Neutrophil (primary cell): ENCODE measurements at regions not wholly inside any gene's neighbourhood (a gene's known extent, or its start where the extent isn't known, plus 50 kb on each side); places are given as distances from the start of the nearest gene placed in this dataset.

Experiments used
- H3K27ac ChIP-seq: fragments of 200-600 bp; sonication (generic); 2 replicates; pipeline ENCODE4 v1.5.1; 2016; ENCODE audit warnings: mild to moderate bottlenecking, moderate library complexity
- H3K27me3 ChIP-seq: fragments of 200-600 bp; sonication (generic); 2 replicates; pipeline ENCODE4 v1.6.0; 2016; ENCODE audit warnings: mild to moderate bottlenecking
- H3K36me3 ChIP-seq: fragments of 200-600 bp; sonication (generic); 2 replicates; pipeline ENCODE4 v1.5.1; 2017
- H3K4me1 ChIP-seq, 2 experiments: fragments of 200-600 bp in 1 of 2; sonication (generic) in 1 of 2; 1 replicate in 1 of 2; 2 replicates in 1 of 2; pipeline versions ENCODE4 v1.5.1 to v1.6.1; 2013 to 2016; ENCODE audit warnings: low read depth in 1 of 2, low read length in 1 of 2, mild to moderate bottlenecking in 1 of 2, moderate library complexity in 1 of 2; ENCODE audit not compliant: control insufficient read depth in 1 of 2, insufficient read depth in 1 of 2
- H3K4me3 ChIP-seq, 2 experiments: fragments of 200-600 bp in 1 of 2; sonication (generic) in 1 of 2; 1 replicate in 1 of 2; 2 replicates in 1 of 2; pipeline ENCODE4 v1.5.1; 2013 to 2016; ENCODE audit warnings: low read depth in 1 of 2, low read length in 1 of 2, mild to moderate bottlenecking in 1 of 2, moderate library complexity in 1 of 2
- H3K9me3 ChIP-seq: fragments of 200-600 bp; sonication (generic); 2 replicates; pipeline ENCODE4 v1.5.1; 2016
- TF ChIP-seq, protein P1 (sequence below): fragments of 200-600 bp; sonication (generic); IDR thresholded peaks from 2 replicates; pipeline ENCODE4 v1.5.1; 2016; ENCODE audit warnings: antibody characterized with exemption

DNA sequence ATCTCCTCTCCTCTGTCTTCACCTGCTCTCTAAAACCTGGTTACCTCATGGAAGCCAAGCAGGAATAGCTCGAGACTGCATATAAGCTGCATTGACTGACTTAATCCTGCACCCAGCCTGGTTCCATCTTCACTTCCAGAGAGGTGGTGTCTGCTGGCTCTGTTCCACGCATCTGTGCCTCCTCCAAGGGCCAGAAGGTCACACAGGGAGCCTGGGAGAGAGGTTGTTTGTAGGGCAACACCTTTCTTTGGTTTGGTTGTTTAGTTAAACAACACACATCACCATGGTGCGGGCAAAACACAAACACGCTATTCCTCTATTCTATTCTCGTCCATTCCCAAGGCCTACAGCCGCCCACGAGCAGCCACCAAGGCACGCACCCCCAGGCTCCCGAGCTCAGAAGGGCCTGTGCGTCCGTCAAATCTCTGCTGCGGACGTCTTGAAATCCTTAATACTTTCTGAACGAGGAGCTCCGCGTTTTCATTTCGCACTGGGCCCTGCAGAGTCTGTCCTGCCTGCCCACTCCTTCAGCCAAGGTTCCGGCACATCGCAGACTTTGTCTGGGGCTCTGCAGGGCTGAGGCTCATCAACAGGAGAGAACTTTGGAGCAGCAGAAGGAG lies 116.2 kb downstream of the RIPK4 start:
- no peaks in the 10 kb centered on the region for H3K9me3 ChIP-seq
- TF ChIP-seq, protein P1, sequence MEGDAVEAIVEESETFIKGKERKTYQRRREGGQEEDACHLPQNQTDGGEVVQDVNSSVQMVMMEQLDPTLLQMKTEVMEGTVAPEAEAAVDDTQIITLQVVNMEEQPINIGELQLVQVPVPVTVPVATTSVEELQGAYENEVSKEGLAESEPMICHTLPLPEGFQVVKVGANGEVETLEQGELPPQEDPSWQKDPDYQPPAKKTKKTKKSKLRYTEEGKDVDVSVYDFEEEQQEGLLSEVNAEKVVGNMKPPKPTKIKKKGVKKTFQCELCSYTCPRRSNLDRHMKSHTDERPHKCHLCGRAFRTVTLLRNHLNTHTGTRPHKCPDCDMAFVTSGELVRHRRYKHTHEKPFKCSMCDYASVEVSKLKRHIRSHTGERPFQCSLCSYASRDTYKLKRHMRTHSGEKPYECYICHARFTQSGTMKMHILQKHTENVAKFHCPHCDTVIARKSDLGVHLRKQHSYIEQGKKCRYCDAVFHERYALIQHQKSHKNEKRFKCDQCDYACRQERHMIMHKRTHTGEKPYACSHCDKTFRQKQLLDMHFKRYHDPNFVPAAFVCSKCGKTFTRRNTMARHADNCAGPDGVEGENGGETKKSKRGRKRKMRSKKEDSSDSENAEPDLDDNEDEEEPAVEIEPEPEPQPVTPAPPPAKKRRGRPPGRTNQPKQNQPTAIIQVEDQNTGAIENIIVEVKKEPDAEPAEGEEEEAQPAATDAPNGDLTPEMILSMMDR, result no peak
- no peak overlapping the region for H3K4me3 ChIP-seq
- no peak overlapping the region for H3K27ac ChIP-seq
- H3K4me1 ChIP-seq, result no peaks in the 10 kb centered on the region
- peaks cover 13% of the 10 kb centered on the region for H3K27me3 ChIP-seq
- no peaks in the 10 kb centered on the region for H3K36me3 ChIP-seq

DNA sequence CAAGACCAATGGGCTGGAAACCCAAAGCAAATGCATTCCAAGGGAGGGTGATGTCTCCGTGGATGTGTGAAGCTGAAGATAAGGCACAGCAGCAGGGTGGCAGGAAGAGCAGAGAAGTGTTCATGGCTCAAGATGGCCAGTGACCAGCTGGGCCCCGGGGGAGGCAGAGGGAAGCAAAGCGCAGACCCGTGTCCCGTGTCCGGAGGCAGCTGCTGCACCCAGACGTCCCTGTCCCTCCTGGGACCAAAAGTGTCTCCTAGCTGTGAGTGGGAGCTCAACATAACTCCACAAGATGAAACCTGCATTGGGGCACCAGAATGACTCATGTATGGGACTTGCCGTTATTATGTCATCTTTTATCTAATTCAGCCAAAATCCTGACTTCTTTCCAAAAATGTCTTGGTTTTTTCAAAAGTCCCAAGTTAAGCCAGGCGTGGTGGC lies 118.2 kb downstream of the RIPK4 start:
- no peaks in the 10 kb centered on the region for H3K4me1 ChIP-seq
- H3K36me3 ChIP-seq, result no peaks in the 10 kb centered on the region
- no peak overlapping the region for H3K4me3 ChIP-seq
- TF ChIP-seq, protein P1, result no peak
- H3K27me3 ChIP-seq, result peaks cover 22% of the 10 kb centered on the region
- H3K27ac ChIP-seq, result no peak overlapping the region
- no peaks in the 10 kb centered on the region for H3K9me3 ChIP-seq

DNA sequence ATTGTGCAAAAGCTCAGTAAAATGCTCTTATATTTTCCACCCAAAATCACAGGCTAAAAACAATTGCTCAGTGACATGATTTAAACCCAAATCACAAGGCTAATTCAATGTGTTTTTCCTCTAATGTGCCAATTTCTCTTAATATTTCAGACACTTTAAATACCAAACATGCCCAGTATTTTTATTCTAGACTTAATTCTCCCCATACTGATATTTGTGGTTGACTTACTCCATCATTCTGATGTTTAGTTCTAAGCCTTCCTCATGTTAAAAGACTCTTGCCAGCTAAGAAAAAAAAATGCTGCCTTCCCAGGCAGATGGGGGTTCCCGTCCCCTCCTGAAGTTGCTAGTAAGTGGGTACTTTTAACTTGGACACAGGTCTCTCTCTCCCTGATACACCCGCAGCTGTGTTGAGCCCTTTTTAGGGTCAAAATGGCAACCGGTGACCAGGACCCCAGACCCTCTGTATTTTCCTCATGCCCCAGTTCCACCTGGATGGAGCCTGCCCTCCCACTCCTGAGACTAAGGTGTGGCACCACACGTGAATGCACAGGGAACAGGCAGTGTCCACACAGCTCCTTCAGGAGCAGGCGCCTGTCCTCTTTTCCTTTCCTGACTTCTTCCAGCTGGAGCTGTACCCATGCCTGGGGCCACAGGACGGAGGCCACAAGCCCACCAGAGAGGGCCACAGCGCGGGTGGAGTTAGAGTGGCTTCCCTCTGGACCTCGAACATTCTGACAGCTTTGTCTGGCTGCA lies 118.9 kb downstream of the RIPK4 start:
- Histone ChIP-seq H3K4me1 (no peaks in the 10 kb centered on the region), H3K27me3 (peaks cover 28% of the 10 kb centered on the region), H3K9me3 (no peaks in the 10 kb centered on the region), H3K36me3 (no peaks in the 10 kb centered on the region), H3K27ac (no peak overlapping the region), H3K4me3 (no peak overlapping the region)
- TF ChIP-seq, protein P1, result no peak

DNA sequence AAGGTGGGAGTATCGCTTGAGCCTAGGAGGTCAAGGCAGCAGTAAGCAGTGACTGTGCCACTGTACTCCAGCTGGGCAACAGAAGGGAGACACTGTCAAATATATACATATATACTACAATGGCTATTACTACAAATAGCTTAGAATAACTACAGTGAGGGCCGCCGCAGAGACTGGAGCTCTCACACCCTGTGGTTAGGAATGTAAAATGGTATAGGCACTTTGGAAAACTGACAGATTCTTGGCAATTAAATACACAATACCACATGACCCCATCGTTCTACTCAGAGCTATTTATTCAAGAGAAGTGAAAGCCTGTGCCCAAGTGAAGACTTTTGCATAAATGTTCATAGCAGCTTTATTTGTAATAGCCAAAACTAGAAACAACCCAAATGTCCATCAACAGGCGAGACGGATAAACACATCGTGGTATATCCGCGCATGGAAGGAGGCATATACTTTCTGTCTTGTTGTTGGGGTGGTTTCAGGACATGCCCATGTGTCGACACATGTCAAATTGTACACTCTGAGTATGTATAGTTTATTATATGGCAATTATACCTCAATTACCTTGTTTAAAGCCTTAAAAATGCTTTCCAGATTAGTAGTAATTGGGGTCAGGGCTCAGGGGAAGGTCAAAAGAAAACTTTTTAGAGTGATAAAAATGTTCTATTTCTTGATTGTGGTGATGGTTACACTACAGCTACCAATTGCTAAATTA lies 123.4 kb downstream of the RIPK4 start:
- peaks cover 42% of the 10 kb centered on the region for H3K27me3 ChIP-seq
- no peaks in the 10 kb centered on the region for H3K9me3 ChIP-seq
- no peak overlapping the region for H3K27ac ChIP-seq
- TF ChIP-seq, protein P1, result no peak
- H3K36me3 ChIP-seq, result no peaks in the 10 kb centered on the region
- H3K4me1 ChIP-seq, result no peaks in the 10 kb centered on the region
- H3K4me3 ChIP-seq, result no peak overlapping the region

DNA sequence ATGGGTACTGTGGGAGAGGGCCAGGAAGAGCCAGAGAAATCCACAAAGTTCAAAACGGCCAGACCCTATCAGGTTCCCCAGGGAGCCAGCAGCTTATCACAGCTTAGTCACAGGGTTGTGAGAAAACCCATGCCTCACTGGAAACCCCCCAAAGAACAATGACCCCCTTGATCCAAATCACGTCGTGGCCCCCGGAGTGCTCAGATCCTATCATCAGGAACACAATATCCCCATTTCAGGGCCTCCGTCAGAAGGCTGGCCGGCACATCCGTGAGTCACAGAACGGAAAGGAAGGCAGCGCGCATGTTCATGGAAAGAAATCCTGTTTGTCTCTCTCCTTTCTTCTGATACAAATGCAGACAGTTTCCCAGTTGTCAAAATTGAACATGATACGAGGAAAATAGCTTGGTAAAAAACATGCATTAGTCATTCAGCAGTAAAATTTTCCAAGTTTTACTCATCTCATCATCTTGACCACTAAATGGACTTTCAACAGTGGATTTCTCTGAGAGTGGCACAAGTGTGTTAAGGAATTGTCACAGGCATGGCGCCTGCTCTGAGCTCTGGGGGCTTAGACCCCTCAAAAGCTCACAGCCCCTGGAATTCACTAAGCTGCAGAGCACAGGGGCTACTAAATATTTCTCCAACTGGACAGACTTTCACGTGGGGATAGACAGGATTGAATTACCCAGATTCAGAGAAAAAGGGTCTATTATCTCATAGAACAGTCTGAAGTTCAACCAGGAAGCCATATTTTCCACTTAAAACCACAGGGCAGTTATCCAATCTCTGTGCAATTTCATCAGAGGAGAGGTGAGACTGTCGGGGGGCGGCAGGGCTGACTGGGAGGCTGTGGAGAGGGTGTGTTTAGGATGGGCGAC lies 124.8 kb downstream of the RIPK4 start:
- H3K9me3 ChIP-seq, result no peaks in the 10 kb centered on the region
- H3K36me3 ChIP-seq, result no peaks in the 10 kb centered on the region
- TF ChIP-seq, protein P1, result no peak
- no peak overlapping the region for H3K4me3 ChIP-seq
- peaks cover 42% of the 10 kb centered on the region for H3K27me3 ChIP-seq
- no peaks in the 10 kb centered on the region for H3K4me1 ChIP-seq
- no peak overlapping the region for H3K27ac ChIP-seq
